Activated CD8-positive, alpha-beta T cell treated with anti-CD3 and anti-CD28 coated beads for 36 hours (primary cell): ENCODE measurements at regions not wholly inside any gene's neighbourhood (a gene's known extent, or its start where the extent isn't known, plus 50 kb on each side); places are given as distances from the start of the nearest gene placed in this dataset.

ENCODE experiments used
- ATAC-seq: fragments of 200-7000 bp; cut with Tn5 transposase; one replicate; pipeline ENCODE4 v1.10.0; 2021; ENCODE audit warnings: mild to moderate bottlenecking, moderate library complexity
- CTCF ChIA-PET: fragments of 350-600 bp; sonication (Branson Sonifier 250); formaldehyde crosslinking; loops from one replicate; lab custom pipeline; 2021; ENCODE audit warnings: antibody characterized with exemption; lab: Charles Lee
- POLR2A ChIA-PET: fragments of 350-600 bp; sonication (Branson Sonifier 250); formaldehyde crosslinking; loops from one replicate; lab custom pipeline; 2021; ENCODE audit warnings: antibody characterized with exemption; lab: Charles Lee
- DNase-seq: peaks from one replicate; pipeline ENCODE4 v3.0.0-alpha.2; 2020
- H3K27ac Mint-ChIP-seq: one replicate; pipeline ENCODE4 v1.8.0; 2021; ENCODE audit warnings: mild to moderate bottlenecking, mixed read lengths
- H3K27me3 Mint-ChIP-seq: one replicate; pipeline ENCODE4 v1.8.0; 2021; ENCODE audit warnings: mixed read lengths
- H3K36me3 Mint-ChIP-seq: one replicate; pipeline ENCODE4 v1.8.0; 2021; ENCODE audit warnings: low read depth, mixed read lengths
- H3K4me1 Mint-ChIP-seq: one replicate; pipeline ENCODE4 v1.8.0; 2021; ENCODE audit warnings: low read depth, mixed read lengths
- H3K4me3 Mint-ChIP-seq: one replicate; pipeline ENCODE4 v1.8.0; 2021; ENCODE audit warnings: mild to moderate bottlenecking, moderate library complexity, mixed read lengths
- H3K9me3 Mint-ChIP-seq: one replicate; pipeline ENCODE4 v1.8.0; 2021; ENCODE audit warnings: mixed read lengths
- intact Hi-C: fragments of 100-400 bp; cut with micrococcal nuclease; formaldehyde crosslinking; loops from one replicate; pipeline ENCODE4 v1.10.0; 2022
- TF ChIP-seq, protein P1 (sequence below): fragments of 200-600 bp; IDR thresholded peaks from one replicate; pipeline ENCODE4 v1.8.0; 2022; ENCODE audit warnings: antibody characterized with exemption, mild to moderate bottlenecking

DNA sequence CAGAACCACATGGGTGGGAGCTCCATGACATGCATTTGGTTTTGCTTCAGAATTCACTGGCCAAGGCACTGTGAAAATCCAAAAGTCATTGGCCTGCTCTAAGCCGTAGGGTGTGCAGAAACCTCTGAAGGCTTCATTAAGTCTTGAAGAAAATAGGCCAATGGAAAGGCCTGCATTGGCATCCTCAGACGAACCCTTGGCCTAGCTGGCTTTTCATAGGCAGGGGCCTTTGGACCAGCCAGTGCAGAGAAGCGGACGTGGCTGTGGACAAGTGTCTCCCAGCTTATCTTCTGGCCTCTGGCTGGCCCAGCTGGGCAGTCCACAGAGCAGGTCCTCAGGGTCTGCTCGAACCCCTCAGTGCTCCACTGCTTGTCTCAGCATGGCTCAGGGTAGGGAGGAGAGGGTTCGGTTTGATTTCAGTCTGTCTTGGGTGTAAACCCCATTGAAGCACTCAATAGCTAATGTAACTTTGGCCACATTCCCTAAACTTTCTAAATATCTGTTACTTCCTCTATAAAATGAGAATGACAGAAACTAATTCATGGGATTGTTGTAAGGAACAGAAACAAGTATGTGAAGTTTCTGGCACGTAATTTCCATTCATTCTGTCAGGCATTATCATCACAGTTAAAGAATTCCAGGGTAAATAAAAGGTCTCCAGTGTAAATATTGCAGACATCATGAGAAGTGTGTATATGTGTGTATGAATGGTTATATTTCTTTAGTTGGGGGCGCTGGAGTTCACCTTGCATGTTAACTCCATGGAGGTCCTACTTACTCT is 125.5 kb downstream of the TFCP2L1 start:
- no peaks in the 10 kb centered on the region for H3K4me1 Mint-ChIP-seq
- intact Hi-C loops, result no loop called here
- H3K9me3 Mint-ChIP-seq, result peaks cover 23% of the 10 kb centered on the region
- ATAC-seq (no peak), DNase-seq (no peak)
- H3K4me3 Mint-ChIP-seq, result no peak overlapping the region
- H3K27me3 Mint-ChIP-seq, result no peaks in the 10 kb centered on the region
- TF ChIP-seq, protein P1, sequence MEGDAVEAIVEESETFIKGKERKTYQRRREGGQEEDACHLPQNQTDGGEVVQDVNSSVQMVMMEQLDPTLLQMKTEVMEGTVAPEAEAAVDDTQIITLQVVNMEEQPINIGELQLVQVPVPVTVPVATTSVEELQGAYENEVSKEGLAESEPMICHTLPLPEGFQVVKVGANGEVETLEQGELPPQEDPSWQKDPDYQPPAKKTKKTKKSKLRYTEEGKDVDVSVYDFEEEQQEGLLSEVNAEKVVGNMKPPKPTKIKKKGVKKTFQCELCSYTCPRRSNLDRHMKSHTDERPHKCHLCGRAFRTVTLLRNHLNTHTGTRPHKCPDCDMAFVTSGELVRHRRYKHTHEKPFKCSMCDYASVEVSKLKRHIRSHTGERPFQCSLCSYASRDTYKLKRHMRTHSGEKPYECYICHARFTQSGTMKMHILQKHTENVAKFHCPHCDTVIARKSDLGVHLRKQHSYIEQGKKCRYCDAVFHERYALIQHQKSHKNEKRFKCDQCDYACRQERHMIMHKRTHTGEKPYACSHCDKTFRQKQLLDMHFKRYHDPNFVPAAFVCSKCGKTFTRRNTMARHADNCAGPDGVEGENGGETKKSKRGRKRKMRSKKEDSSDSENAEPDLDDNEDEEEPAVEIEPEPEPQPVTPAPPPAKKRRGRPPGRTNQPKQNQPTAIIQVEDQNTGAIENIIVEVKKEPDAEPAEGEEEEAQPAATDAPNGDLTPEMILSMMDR, result no peak
- no peaks in the 10 kb centered on the region for H3K36me3 Mint-ChIP-seq
- ChIA-PET CTCF (no interaction called here), POLR2A (interaction anchor here (0.7 kb wide), 1 partner anchor 51 kb away, joined by 3 read pairs; no protein-coding TSS in a partner anchor)
- H3K27ac Mint-ChIP-seq, result no peak overlapping the region

DNA sequence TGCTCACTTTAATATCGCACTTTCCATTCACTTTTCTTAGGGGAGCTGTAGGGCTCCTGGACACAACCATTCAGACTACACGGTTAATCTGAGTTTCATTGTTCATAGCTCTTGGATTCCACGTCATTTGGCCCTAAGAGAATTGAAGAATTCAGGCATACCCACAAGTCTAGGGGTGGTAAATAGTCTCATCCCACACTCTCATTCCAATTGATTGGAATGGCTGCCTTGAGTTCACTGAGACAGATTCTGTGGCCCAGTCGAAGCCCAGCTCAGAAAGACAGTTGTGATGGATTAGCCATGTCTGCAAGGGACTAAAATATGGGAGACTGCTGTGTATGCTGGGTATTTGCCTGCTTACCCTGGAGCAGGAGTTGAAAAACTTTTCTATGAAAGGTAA is 124.6 kb downstream of the TFCP2L1 start:
- Mint-ChIP-seq H3K4me3 (no peak overlapping the region), H3K27me3 (no peaks in the 10 kb centered on the region), H3K27ac (no peak overlapping the region), H3K36me3 (no peaks in the 10 kb centered on the region), H3K9me3 (peaks cover 23% of the 10 kb centered on the region), H3K4me1 (no peaks in the 10 kb centered on the region)
- TF ChIP-seq, protein P1, result no peak
- CTCF ChIA-PET, result interaction anchor here (0.9 to 1.0 kb wide), 2 partner anchors 10 to 195 kb away, joined by 3 read pairs; no protein-coding TSS in a partner anchor
- intact Hi-C loops, result no loop called here
- ATAC-seq, result no peak
- POLR2A ChIA-PET, result interaction anchor here (0.8 kb wide), 1 partner anchor 59 kb away, joined by 3 read pairs; no protein-coding TSS in a partner anchor
- DNase-seq, result no peak

DNA sequence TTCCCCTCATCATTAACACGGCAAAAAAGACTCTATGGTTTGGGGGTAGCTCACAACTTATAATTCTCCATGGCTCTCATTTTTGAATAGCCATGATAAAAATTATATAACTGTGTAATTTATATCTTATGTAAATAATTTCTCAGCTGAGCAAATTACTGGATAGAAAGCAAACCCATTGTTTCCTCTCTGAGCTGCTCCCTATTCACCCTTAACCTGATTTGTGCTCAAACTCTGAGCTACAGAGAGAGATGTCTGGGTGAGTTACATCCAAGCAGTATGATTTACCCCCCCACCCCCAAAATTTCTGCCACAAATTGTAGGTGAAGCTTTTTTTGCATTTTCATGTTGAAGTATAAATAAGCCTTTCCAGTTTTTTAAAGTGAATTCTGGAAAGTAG is 123.7 kb downstream of the TFCP2L1 start:
- intact Hi-C loops, result no loop called here
- no peaks in the 10 kb centered on the region for H3K36me3 Mint-ChIP-seq
- DNase-seq (no peak), ATAC-seq (no peak)
- H3K27me3 Mint-ChIP-seq, result no peaks in the 10 kb centered on the region
- H3K9me3 Mint-ChIP-seq, result peaks cover 23% of the 10 kb centered on the region
- CTCF ChIA-PET, result interaction anchor here (0.6 to 1.0 kb wide), 3 partner anchors 9 to 465 kb away, joined by 3 read pairs; no protein-coding TSS in a partner anchor
- TF ChIP-seq, protein P1, result no peak
- POLR2A ChIA-PET, result no interaction called here
- no peak overlapping the region for H3K27ac Mint-ChIP-seq
- no peak overlapping the region for H3K4me3 Mint-ChIP-seq
- no peaks in the 10 kb centered on the region for H3K4me1 Mint-ChIP-seq

DNA sequence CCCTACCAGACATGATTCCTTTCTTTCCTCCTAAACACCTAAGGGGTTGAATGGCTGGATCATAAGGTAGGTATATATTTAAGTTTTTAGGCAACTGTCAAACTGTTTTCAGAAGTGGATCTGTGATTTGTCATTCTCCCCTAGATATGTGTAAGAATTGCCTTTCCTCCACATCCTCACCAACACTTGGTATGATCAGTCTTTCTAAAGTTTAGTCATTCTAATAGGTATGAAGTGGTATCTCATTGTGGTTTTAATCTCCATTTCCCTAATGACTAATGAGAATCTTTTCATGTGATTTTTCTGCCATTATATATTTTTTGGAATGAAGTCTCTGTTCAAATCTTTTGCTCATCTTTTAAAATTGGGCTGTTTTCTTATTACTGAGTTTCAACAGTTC is 122.1 kb downstream of the TFCP2L1 start:
- TF ChIP-seq, protein P1, result no peak
- H3K9me3 Mint-ChIP-seq, result peaks cover 12% of the 10 kb centered on the region
- H3K27me3 Mint-ChIP-seq, result no peaks in the 10 kb centered on the region
- ChIA-PET CTCF (no interaction called here), POLR2A (no interaction called here)
- H3K4me3 Mint-ChIP-seq, result no peak overlapping the region
- intact Hi-C loops, result no loop called here
- DNase-seq, result no peak
- H3K27ac Mint-ChIP-seq, result no peak overlapping the region
- no peak for ATAC-seq
- no peaks in the 10 kb centered on the region for H3K36me3 Mint-ChIP-seq
- no peaks in the 10 kb centered on the region for H3K4me1 Mint-ChIP-seq

DNA sequence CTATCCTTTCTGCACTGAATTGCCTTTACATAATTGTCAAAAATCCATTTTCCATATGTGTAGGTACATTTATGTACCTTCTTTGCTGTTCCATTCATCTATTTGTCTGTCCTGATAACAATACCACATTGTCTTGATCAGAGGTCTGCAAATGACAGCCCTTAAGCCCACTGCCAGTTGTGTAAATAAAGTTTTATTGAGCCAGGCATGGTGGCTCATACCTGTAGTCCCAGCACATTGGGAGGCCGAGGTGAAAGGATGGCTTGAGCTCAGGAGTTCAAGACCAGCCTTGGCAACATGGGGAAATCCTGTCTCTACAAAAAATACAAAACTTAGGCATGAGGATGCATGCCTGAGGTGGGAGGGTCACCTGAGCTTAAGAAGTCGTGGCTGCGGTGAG is 121.0 kb downstream of the TFCP2L1 start:
- TF ChIP-seq, protein P1, result no peak
- Mint-ChIP-seq H3K27ac (no peak overlapping the region), H3K4me3 (no peak overlapping the region), H3K4me1 (no peaks in the 10 kb centered on the region), H3K27me3 (no peaks in the 10 kb centered on the region), H3K36me3 (no peaks in the 10 kb centered on the region), H3K9me3 (peaks cover 7% of the 10 kb centered on the region)
- ATAC-seq (no peak), DNase-seq (no peak)
- intact Hi-C loops, result no loop called here
- ChIA-PET CTCF (no interaction called here), POLR2A (no interaction called here)
